B cell (primary cell): ENCODE measurements at regions not wholly inside any gene's neighbourhood (a gene's known extent, or its start where the extent isn't known, plus 50 kb on each side); places are given as distances from the start of the nearest gene placed in this dataset.

Source experiments
- ATAC-seq: fragments of 200-7000 bp; cut with Tn5 transposase; one replicate; pipeline ENCODE4 v1.10.0; 2021; ENCODE audit warnings: low read depth, mild to moderate bottlenecking, moderate number of reproducible peaks, moderate library complexity
- CTCF ChIA-PET: fragments of 350-600 bp; sonication (Branson Sonifier 250); formaldehyde crosslinking; loops from one replicate; lab custom pipeline; 2021; ENCODE audit warnings: antibody characterized with exemption, inconsistent platforms; lab: Charles Lee
- POLR2A ChIA-PET: fragments of 350-600 bp; sonication (Branson Sonifier 250); formaldehyde crosslinking; loops from one replicate; lab custom pipeline; 2021; ENCODE audit warnings: antibody characterized with exemption; lab: Charles Lee
- DNase-seq: peaks from one replicate; pipeline ENCODE4 v3.0.0; 2013
- H2AFZ ChIP-seq: 2 replicates; pipeline ENCODE4 v1.6.1; 2012; ENCODE audit warnings: mild to moderate bottlenecking, low read depth, low read length; ENCODE audit not compliant: insufficient read depth, poor library complexity, severe bottlenecking
- H3K27ac ChIP-seq, 2 donors: 1 replicate in 1 of 2; 2 replicates in 1 of 2; pipeline ENCODE4 v1.5.1; 2012 to 2013; ENCODE audit warnings: low read length in 2 of 2, mild to moderate bottlenecking in 2 of 2, moderate library complexity in 1 of 2
- H3K27me3 ChIP-seq, 4 experiments: fragments of 200-600 bp in 1 of 4; sonication (generic) in 1 of 4; replicated peaks in 1 of 4; 1 replicate in 2 of 4; 2 replicates in 2 of 4; pipeline versions ENCODE4 v1.6.1 to v1.7.0; 2013 to 2016; ENCODE audit warnings: low read length in 3 of 4, mild to moderate bottlenecking in 2 of 4, mixed read lengths in 1 of 4, moderate library complexity in 1 of 4; ENCODE audit not compliant: insufficient read depth in 4 of 4, control insufficient read depth in 3 of 4; ENCODE audit errors: control extremely low read depth in 1 of 4
- H3K36me3 ChIP-seq, 2 experiments: replicated peaks in 1 of 2; 1 replicate in 1 of 2; 2 replicates in 1 of 2; pipeline versions ENCODE4 v1.6.1 to v1.7.1; 2013; ENCODE audit warnings: low read length in 1 of 2; ENCODE audit not compliant: insufficient read depth in 2 of 2, control insufficient read depth in 1 of 2; ENCODE audit errors: control extremely low read depth in 1 of 2, extremely low read depth in 1 of 2
- H3K4me1 ChIP-seq, 2 donors: fragments of 200-600 bp in 1 of 2; sonication (generic) in 1 of 2; 1 replicate in 1 of 2; 2 replicates in 1 of 2; pipeline versions ENCODE4 v1.5.1 to v1.6.1; 2013 to 2017; ENCODE audit warnings: low read length in 2 of 2; ENCODE audit not compliant: control insufficient read depth in 2 of 2, insufficient read depth in 2 of 2
- H3K4me2 ChIP-seq: replicated peaks from 2 replicates; pipeline ENCODE3; 2012; ENCODE audit warnings: mild to moderate bottlenecking, low read depth, low read length; ENCODE audit not compliant: poor library complexity, severe bottlenecking
- H3K4me3 ChIP-seq, 5 experiments: fragments of 200-600 bp in 1 of 5; sonication (generic) in 1 of 5; 1 replicate in 3 of 5; 2 replicates in 2 of 5; pipeline versions ENCODE4 v1.5.1 to v1.7.0; 2011 to 2016; ENCODE audit warnings: low read length in 4 of 5, mild to moderate bottlenecking in 4 of 5, low read depth in 2 of 5, control low read depth in 1 of 5, moderate library complexity in 1 of 5; ENCODE audit not compliant: insufficient read depth in 1 of 5; ENCODE audit errors: control extremely low read depth in 1 of 5, extremely low read depth in 1 of 5
- H3K79me2 ChIP-seq: fragments of 200-600 bp; sonication (generic); one replicate; pipeline ENCODE4 v1.6.0; 2016; ENCODE audit warnings: low read length; ENCODE audit not compliant: control insufficient read depth, insufficient read depth
- H3K9ac ChIP-seq: fragments of 200-600 bp; sonication (generic); 2 replicates; pipeline ENCODE4 v1.6.1; 2017; ENCODE audit warnings: mild to moderate bottlenecking, low read length, moderate library complexity
- H3K9me3 ChIP-seq, 3 donors: one replicate each; pipeline versions ENCODE4 v1.6.1 to v1.7.1; 2013; ENCODE audit warnings: low read length in 2 of 3; ENCODE audit not compliant: control insufficient read depth in 2 of 3, insufficient read depth in 1 of 3; ENCODE audit errors: control extremely low read depth in 1 of 3
- H4K20me1 ChIP-seq: 2 replicates; pipeline ENCODE4 v1.6.0; 2012; ENCODE audit warnings: mild to moderate bottlenecking, low read length; ENCODE audit not compliant: insufficient read depth, control insufficient read depth, poor library complexity, severe bottlenecking
- H3K27ac Mint-ChIP-seq: one replicate; pipeline ENCODE4 v1.8.0; 2021; ENCODE audit warnings: mixed read lengths
- H3K27me3 Mint-ChIP-seq: one replicate; pipeline ENCODE4 v1.8.0; 2021; ENCODE audit warnings: mixed read lengths
- H3K4me1 Mint-ChIP-seq: one replicate; pipeline ENCODE4 v1.8.0; 2021; ENCODE audit warnings: mixed read lengths
- H3K4me3 Mint-ChIP-seq: one replicate; pipeline ENCODE4 v1.8.0; 2021; ENCODE audit warnings: mixed read lengths
- H3K9me3 Mint-ChIP-seq: one replicate; pipeline ENCODE4 v1.8.0; 2022; ENCODE audit warnings: mixed read lengths; ENCODE audit not compliant: insufficient read depth
- EZH2 ChIP-seq: IDR thresholded peaks from 2 replicates; pipeline ENCODE4 v1.6.1; 2012; ENCODE audit warnings: borderline replicate concordance, low read depth, mild to moderate bottlenecking, moderate library complexity, low read length; ENCODE audit not compliant: insufficient read depth, poor library complexity, severe bottlenecking
- WGBS: methylation state at CpG from one replicate; pipeline ENCODE4 v1.1.5; 2013; ENCODE audit warnings: missing lambda C conversion rate; ENCODE audit not compliant: insufficient coverage; 5-methylcytosine and 5-hydroxymethylcytosine counted together
- intact Hi-C: fragments of 100-400 bp; cut with micrococcal nuclease; formaldehyde crosslinking; loops from one replicate; pipeline ENCODE4 v1.10.0; 2022
- TF ChIP-seq, protein P1 (sequence below): fragments of 200-600 bp; IDR thresholded peaks from one replicate; pipeline ENCODE4 v1.8.0; 2022; ENCODE audit warnings: antibody characterized with exemption, mild to moderate bottlenecking

DNA sequence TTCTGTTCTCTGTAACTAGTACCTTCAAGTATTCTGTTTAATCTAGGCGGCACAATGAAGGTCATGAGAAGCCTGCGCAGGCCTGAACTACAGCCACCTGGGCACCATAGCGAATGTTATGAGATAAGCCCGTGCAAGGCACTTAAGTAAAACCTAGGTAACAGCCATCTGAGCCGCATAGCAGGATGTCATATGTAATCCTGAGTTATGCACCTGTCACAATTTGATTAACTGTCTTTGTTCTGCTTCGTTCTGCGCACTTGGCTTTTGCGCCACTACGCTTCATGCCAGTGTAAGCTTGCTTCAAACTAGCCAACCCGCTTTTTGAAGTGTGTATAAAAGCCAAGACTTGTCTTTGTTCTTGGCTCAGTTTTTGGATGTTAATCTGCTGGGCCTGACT is 449.8 kb downstream of the KCNJ18 start:
- intact Hi-C loops, result no loop called here
- H3K27ac ChIP-seq, result no peak overlapping the region
- H2AFZ ChIP-seq, result no peak overlapping the region
- Mint-ChIP-seq H3K27me3 (no peaks in the 10 kb centered on the region), H3K27ac (no peak overlapping the region), H3K9me3 (peaks cover 4% of the 10 kb centered on the region), H3K4me1 (no peaks in the 10 kb centered on the region), H3K4me3 (no peak overlapping the region)
- no peak overlapping the region for H3K9ac ChIP-seq
- peaks cover 0 to 4% (median 0%) of the 10 kb centered on the region in 3 donors for H3K9me3 ChIP-seq
- 82% methylated on average over 10 of the region's 10 CpGs for WGBS
- POLR2A ChIA-PET, result no interaction called here
- no peak for ATAC-seq
- no peaks in the 10 kb centered on the region for H3K4me1 ChIP-seq
- no peak overlapping the region for H3K4me2 ChIP-seq
- H4K20me1 ChIP-seq, result no peaks in the 10 kb centered on the region
- H3K4me3 ChIP-seq, result no peak overlapping the region
- no peak for DNase-seq
- H3K27me3 ChIP-seq, result no peaks in the 10 kb centered on the region
- no peaks in the 10 kb centered on the region for H3K79me2 ChIP-seq
- CTCF ChIA-PET, result no interaction called here
- TF ChIP-seq EZH2, result no peak
- no peaks in the 10 kb centered on the region for H3K36me3 ChIP-seq

DNA sequence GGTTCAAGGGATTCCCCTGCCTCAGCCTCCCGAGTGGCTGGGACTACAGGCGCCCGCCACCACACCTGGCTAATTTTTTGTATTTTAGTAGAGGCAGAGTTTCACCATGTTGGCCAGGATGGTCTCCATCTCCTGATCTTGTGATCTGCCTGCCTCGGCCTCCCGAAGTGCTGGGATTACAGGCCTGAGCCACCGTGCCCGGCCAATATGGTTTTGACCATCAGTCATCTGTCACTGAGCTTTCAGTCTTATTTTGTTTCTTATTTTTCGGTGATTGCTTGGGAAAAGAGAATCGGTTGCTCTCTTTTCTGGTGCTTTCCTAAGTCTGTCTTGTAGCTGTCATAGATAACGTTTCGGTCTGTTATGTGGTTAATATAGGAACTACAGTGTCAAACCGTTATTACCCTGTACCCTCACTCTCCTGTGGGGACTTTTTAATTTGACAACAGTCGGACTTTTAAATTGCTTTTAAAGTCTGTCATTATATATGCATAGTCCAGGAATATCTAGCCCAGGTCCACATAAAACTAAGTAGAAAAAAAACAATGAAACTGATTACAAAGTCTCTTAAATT is 453.4 kb downstream of the KCNJ18 start:
- no peak overlapping the region for H3K4me2 ChIP-seq
- Mint-ChIP-seq H3K4me3 (no peak overlapping the region), H3K27me3 (no peaks in the 10 kb centered on the region), H3K27ac (no peak overlapping the region), H3K4me1 (no peaks in the 10 kb centered on the region), H3K9me3 (peaks cover 4% of the 10 kb centered on the region)
- H4K20me1 ChIP-seq, result no peaks in the 10 kb centered on the region
- no peak overlapping the region for H3K4me3 ChIP-seq
- no peak overlapping the region for H3K27ac ChIP-seq
- H2AFZ ChIP-seq, result no peak overlapping the region
- no peaks in the 10 kb centered on the region for H3K9me3 ChIP-seq
- no peak for TF ChIP-seq EZH2
- TF ChIP-seq, protein P1, sequence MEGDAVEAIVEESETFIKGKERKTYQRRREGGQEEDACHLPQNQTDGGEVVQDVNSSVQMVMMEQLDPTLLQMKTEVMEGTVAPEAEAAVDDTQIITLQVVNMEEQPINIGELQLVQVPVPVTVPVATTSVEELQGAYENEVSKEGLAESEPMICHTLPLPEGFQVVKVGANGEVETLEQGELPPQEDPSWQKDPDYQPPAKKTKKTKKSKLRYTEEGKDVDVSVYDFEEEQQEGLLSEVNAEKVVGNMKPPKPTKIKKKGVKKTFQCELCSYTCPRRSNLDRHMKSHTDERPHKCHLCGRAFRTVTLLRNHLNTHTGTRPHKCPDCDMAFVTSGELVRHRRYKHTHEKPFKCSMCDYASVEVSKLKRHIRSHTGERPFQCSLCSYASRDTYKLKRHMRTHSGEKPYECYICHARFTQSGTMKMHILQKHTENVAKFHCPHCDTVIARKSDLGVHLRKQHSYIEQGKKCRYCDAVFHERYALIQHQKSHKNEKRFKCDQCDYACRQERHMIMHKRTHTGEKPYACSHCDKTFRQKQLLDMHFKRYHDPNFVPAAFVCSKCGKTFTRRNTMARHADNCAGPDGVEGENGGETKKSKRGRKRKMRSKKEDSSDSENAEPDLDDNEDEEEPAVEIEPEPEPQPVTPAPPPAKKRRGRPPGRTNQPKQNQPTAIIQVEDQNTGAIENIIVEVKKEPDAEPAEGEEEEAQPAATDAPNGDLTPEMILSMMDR, result no peak
- no peak overlapping the region for H3K9ac ChIP-seq
- DNase-seq (no peak), ATAC-seq (no peak)
- POLR2A ChIA-PET, result no interaction called here
- CTCF ChIA-PET, result interaction anchor here (1.0 kb wide), 1 partner anchor 10 kb away, joined by 3 read pairs; no protein-coding TSS in a partner anchor
- 76% methylated on average over 9 of the region's 13 CpGs for WGBS
- no peaks in the 10 kb centered on the region for H3K4me1 ChIP-seq
- intact Hi-C loops, result no loop called here
- no peaks in the 10 kb centered on the region for H3K36me3 ChIP-seq
- no peaks in the 10 kb centered on the region for H3K27me3 ChIP-seq
- no peaks in the 10 kb centered on the region for H3K79me2 ChIP-seq
